Activated T-helper 17 cell treated with anti-CD3 and anti-CD28 coated beads, Interleukin-2, amount 50 U/mL, for 72 hours (primary cell): ENCODE measurements at regions not wholly inside any gene's neighbourhood (a gene's known extent, or its start where the extent isn't known, plus 50 kb on each side); places are given as distances from the start of the nearest gene placed in this dataset.

Source experiments
- ATAC-seq: fragments of 150-1000 bp; cut with Tn5 transposase; replicated peaks from 2 replicates; pipeline ENCODE4 v1.10.0; 2021; ENCODE audit warnings: mild to moderate bottlenecking, moderate library complexity
- H3K27ac Mint-ChIP-seq: one replicate; pipeline ENCODE4 v1.8.0; 2022; ENCODE audit warnings: mixed read lengths
- H3K27me3 Mint-ChIP-seq: one replicate; pipeline ENCODE4 v1.8.0; 2022; ENCODE audit warnings: mixed read lengths
- H3K36me3 Mint-ChIP-seq: one replicate; pipeline ENCODE4 v1.8.0; 2022; ENCODE audit warnings: low read depth, mild to moderate bottlenecking, mixed read lengths
- H3K4me1 Mint-ChIP-seq: one replicate; pipeline ENCODE4 v1.8.0; 2022; ENCODE audit warnings: mixed read lengths
- H3K4me3 Mint-ChIP-seq: one replicate; pipeline ENCODE4 v1.8.0; 2022; ENCODE audit warnings: mild to moderate bottlenecking, mixed read lengths
- H3K9me3 Mint-ChIP-seq: one replicate; pipeline ENCODE4 v1.8.0; 2022; ENCODE audit warnings: mixed read lengths

- Mint-ChIP-seq H3K4me1 (no peaks in the 10 kb centered on the region), H3K27ac (no peak overlapping the region), H3K36me3 (no peaks in the 10 kb centered on the region), H3K9me3 (no peaks in the 10 kb centered on the region), H3K27me3 (no peaks in the 10 kb centered on the region), H3K4me3 (no peak overlapping the region)
- ATAC-seq = no peak
These were observed 1177.2 kb downstream of the BRD1 start for GRCh38 chr22:48650323-48651035.

- no peaks in the 10 kb centered on the region for H3K27me3 Mint-ChIP-seq
- H3K4me3 Mint-ChIP-seq = no peak overlapping the region
- no peak for ATAC-seq
These were observed 1178.2 kb downstream of the BRD1 start for GRCh38 chr22:48649466-48649865.

GRCh38 chr22:48649031-48649430 lies 1178.6 kb downstream of the BRD1 start:
- Mint-ChIP-seq H3K27me3 (no peaks in the 10 kb centered on the region), H3K4me3 (no peak overlapping the region), H3K9me3 (no peaks in the 10 kb centered on the region), H3K27ac (no peak overlapping the region), H3K4me1 (no peaks in the 10 kb centered on the region), H3K36me3 (no peaks in the 10 kb centered on the region)
- ATAC-seq = no peak

More at GRCh38 chr22:48649466-48649865, 1178.2 kb downstream of the BRD1 start:
- no peaks in the 10 kb centered on the region for H3K4me1 Mint-ChIP-seq
- no peaks in the 10 kb centered on the region for H3K36me3 Mint-ChIP-seq
- H3K9me3 Mint-ChIP-seq = no peaks in the 10 kb centered on the region
- H3K27ac Mint-ChIP-seq = no peak overlapping the region

GRCh38 chr22:48647606-48648515 lies 1179.8 kb downstream of the BRD1 start:
- H3K4me3 Mint-ChIP-seq = no peak overlapping the region

GRCh38 chr22:48647051-48647450 lies 1180.6 kb downstream of the BRD1 start:
- H3K4me3 Mint-ChIP-seq = no peak overlapping the region
- H3K4me1 Mint-ChIP-seq = no peaks in the 10 kb centered on the region
- no peaks in the 10 kb centered on the region for H3K36me3 Mint-ChIP-seq
- ATAC-seq = no peak
- H3K9me3 Mint-ChIP-seq = no peaks in the 10 kb centered on the region
- H3K27me3 Mint-ChIP-seq = no peaks in the 10 kb centered on the region
- H3K27ac Mint-ChIP-seq = no peak overlapping the region

More at GRCh38 chr22:48647606-48648515, 1179.8 kb downstream of the BRD1 start:
- Mint-ChIP-seq H3K9me3 (no peaks in the 10 kb centered on the region), H3K36me3 (no peaks in the 10 kb centered on the region), H3K4me1 (no peaks in the 10 kb centered on the region), H3K27ac (no peak overlapping the region), H3K27me3 (no peaks in the 10 kb centered on the region)
- ATAC-seq = no peak

GRCh38 chr22:48646216-48646925 lies 1181.3 kb downstream of the BRD1 start:
- Mint-ChIP-seq H3K4me1 (no peaks in the 10 kb centered on the region), H3K27ac (no peak overlapping the region), H3K9me3 (no peaks in the 10 kb centered on the region), H3K27me3 (no peaks in the 10 kb centered on the region), H3K4me3 (no peak overlapping the region), H3K36me3 (no peaks in the 10 kb centered on the region)
- ATAC-seq = no peak

- no peaks in the 10 kb centered on the region for H3K36me3 Mint-ChIP-seq
- H3K9me3 Mint-ChIP-seq = no peaks in the 10 kb centered on the region
- no peak for ATAC-seq
These were observed 1181.9 kb downstream of the BRD1 start for GRCh38 chr22:48645766-48646165.

GRCh38 chr22:48644997-48645396 lies 1182.7 kb downstream of the BRD1 start:
- Mint-ChIP-seq H3K27me3 (no peaks in the 10 kb centered on the region), H3K9me3 (no peaks in the 10 kb centered on the region), H3K4me3 (no peak overlapping the region), H3K36me3 (no peaks in the 10 kb centered on the region), H3K4me1 (no peaks in the 10 kb centered on the region), H3K27ac (no peak overlapping the region)
- ATAC-seq = no peak

More at GRCh38 chr22:48645766-48646165, 1181.9 kb downstream of the BRD1 start:
- H3K27me3 Mint-ChIP-seq = no peaks in the 10 kb centered on the region
- H3K27ac Mint-ChIP-seq = no peak overlapping the region
- no peaks in the 10 kb centered on the region for H3K4me1 Mint-ChIP-seq
- no peak overlapping the region for H3K4me3 Mint-ChIP-seq

GRCh38 chr22:48644108-48644507 lies 1183.6 kb downstream of the BRD1 start:
- no peaks in the 10 kb centered on the region for H3K27me3 Mint-ChIP-seq
- H3K27ac Mint-ChIP-seq = no peak overlapping the region
- no peaks in the 10 kb centered on the region for H3K9me3 Mint-ChIP-seq
- no peaks in the 10 kb centered on the region for H3K36me3 Mint-ChIP-seq
- no peaks in the 10 kb centered on the region for H3K4me1 Mint-ChIP-seq
- no peak overlapping the region for H3K4me3 Mint-ChIP-seq
- ATAC-seq = no peak

- Mint-ChIP-seq H3K4me1 (no peaks in the 10 kb centered on the region), H3K27me3 (no peaks in the 10 kb centered on the region), H3K4me3 (no peak overlapping the region), H3K27ac (no peak overlapping the region), H3K36me3 (no peaks in the 10 kb centered on the region), H3K9me3 (no peaks in the 10 kb centered on the region)
- no peak for ATAC-seq
These were observed 1184.5 kb downstream of the BRD1 start for GRCh38 chr22:48643066-48643731.

- ATAC-seq = no peak
- Mint-ChIP-seq H3K9me3 (no peaks in the 10 kb centered on the region), H3K4me1 (no peaks in the 10 kb centered on the region), H3K27ac (no peak overlapping the region), H3K4me3 (no peak overlapping the region), H3K36me3 (no peaks in the 10 kb centered on the region), H3K27me3 (no peaks in the 10 kb centered on the region)
These were observed 1185.1 kb downstream of the BRD1 start for GRCh38 chr22:48642550-48642949.

- Mint-ChIP-seq H3K9me3 (no peaks in the 10 kb centered on the region), H3K4me3 (no peak overlapping the region), H3K27ac (no peak overlapping the region), H3K36me3 (no peaks in the 10 kb centered on the region), H3K4me1 (no peaks in the 10 kb centered on the region), H3K27me3 (no peaks in the 10 kb centered on the region)
- ATAC-seq = no peak
These were observed 1185.7 kb downstream of the BRD1 start for GRCh38 chr22:48641906-48642475.

- no peak overlapping the region for H3K27ac Mint-ChIP-seq
- H3K27me3 Mint-ChIP-seq = no peaks in the 10 kb centered on the region
- no peaks in the 10 kb centered on the region for H3K36me3 Mint-ChIP-seq
- no peaks in the 10 kb centered on the region for H3K4me1 Mint-ChIP-seq
- ATAC-seq = no peak
- H3K4me3 Mint-ChIP-seq = no peak overlapping the region
- no peaks in the 10 kb centered on the region for H3K9me3 Mint-ChIP-seq
These were observed 1186.5 kb downstream of the BRD1 start for GRCh38 chr22:48640890-48641841.
